ENCODE measurements at regions not wholly inside any gene's neighbourhood (a gene's known extent, or its start where the extent isn't known, plus 50 kb on each side); places are given as distances from the start of the nearest gene placed in this dataset.

DNA sequence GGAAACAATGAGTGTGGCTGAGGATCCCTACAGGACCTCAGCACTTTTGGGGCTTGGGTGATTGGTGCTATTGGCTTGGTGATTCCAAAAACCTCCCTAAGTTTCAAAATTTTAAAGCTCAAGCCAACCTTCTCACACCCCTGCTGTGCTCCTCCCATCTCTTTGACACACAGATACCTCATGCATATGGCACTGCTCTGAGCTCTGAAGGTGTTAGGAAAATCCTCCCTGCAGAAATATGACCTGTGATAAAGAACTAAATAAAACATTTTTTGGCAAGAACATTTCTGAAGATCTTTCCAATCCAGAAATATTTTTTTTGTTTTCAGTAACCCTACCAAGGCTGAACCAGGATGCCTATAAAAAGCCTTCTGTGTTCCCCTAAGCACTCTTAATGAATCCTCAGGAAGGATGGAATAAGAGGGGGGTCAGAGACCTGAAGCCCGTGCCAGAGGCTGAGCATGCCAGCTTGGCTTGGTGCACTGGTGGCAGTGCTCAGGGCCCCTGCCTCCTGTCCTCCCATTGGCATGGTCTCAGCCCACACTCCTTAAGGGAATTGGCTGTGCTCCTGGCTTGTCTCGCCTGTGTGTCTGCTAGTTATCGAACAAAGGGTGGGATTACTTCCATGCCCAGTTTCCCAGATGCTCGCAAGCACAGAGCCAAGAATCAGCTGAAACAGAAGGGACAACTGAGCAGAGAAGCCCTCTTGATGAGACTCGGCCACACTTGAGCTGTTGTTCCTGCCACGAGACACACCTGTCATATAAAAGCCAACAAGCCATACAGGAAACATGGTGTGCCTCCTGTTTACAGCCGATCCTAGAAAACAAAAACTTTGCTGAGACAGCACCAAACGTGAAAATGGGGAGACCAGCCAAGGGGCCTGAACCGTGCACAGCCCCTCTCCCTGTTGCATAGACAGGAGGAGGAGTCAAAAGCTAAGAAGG, 132.7 kb upstream of the EEA1 start:
- Histone ChIP-seq H4K20me1 (ENCODE audit: insufficient read depth, low read length) (no peaks in the 10 kb centered on the region), H3K27ac (ENCODE audit: insufficient read depth, low read length) (no peak overlapping the region), H2AFZ (replicated peaks; ENCODE audit: low read length, poor library complexity) (peak overlapping the region; percentile 43), H3K27me3 (ENCODE audit: control insufficient read depth, insufficient read depth, low read length) (peaks cover 9% of the 10 kb centered on the region), H2BK120ac (ENCODE audit: low read depth, low read length) (no peak overlapping the region), H3K36me3 (ENCODE audit: control insufficient read depth, insufficient read depth, low read length) (no peaks in the 10 kb centered on the region), H4K8ac (ENCODE audit: low read depth in 2 of 2, low read length in 2 of 2) (no peak overlapping the region), H4K5ac (ENCODE audit: low read depth, low read length) (no peak overlapping the region), H3K4ac (ENCODE audit: low read depth, low read length) (no peak overlapping the region), H2BK5ac (ENCODE audit: low read depth, low read length, poor library complexity, severe bottlenecking) (no peak overlapping the region), H3K18ac (ENCODE audit: low read depth, low read length) (no peak overlapping the region), H3K79me1 (ENCODE audit: low read depth in 1 of 2, low read length in 2 of 2) (no peaks in the 10 kb centered on the region), H3K23ac (ENCODE audit: low read depth, low read length) (no peak overlapping the region), H3K56ac (ENCODE audit: extremely low read depth, insufficient read depth, low read length) (no peak overlapping the region), H3K4me3 (ENCODE audit: insufficient read depth, low read depth, low read length) (no peak overlapping the region), H3K9ac (ENCODE audit: low read depth, low read length) (no peak overlapping the region), H3K4me1 (ENCODE audit: control insufficient read depth, insufficient read depth, low read length) (no peaks in the 10 kb centered on the region), H3K9me3 (ENCODE audit: control insufficient read depth, insufficient read depth, low read length) (no peaks in the 10 kb centered on the region), H4K91ac (ENCODE audit: insufficient read depth, low read depth, low read length) (no peak overlapping the region), H2AK9ac (replicated peaks; ENCODE audit: low read depth, low read length, poor library complexity) (peak overlapping the region; percentile 25), H3K9me1 (ENCODE audit: insufficient read depth, low read length) (no peaks in the 10 kb centered on the region), H2AK5ac (ENCODE audit: low read depth, low read length) (peak overlapping the region; percentile 20; the same call in 1 of the 2 replicates), H2BK20ac (ENCODE audit: low read depth, low read length) (no peak overlapping the region), H3K14ac (replicated peaks; ENCODE audit: low read depth, low read length) (0 out of 2 replicates have a peak overlapping the region, but pooled peaks have one; percentile 12), H3K4me2 (ENCODE audit: low read depth, low read length) (no peak overlapping the region), H2BK15ac (ENCODE audit: low read depth, low read length) (no peak overlapping the region)
- intact Hi-C loops (cut with micrococcal nuclease), result no loop called here
- CTCF ChIA-PET, result no interaction called here
- in situ Hi-C loops (cut with MboI; ENCODE audit: low sequenced_read_pairs), result no loop called here
- WGBS, 2 experiments (ENCODE audit: extremely low coverage in 2 of 2, insufficient read length in 1 of 2), result 40% methylated on average over 2 of the region's 9 CpGs; no CpG with 5 or more reads in 1 of the 2 experiments
- no peak for ATAC-seq (ENCODE audit: low read depth)
- POLR2A ChIA-PET (ENCODE audit: unreplicated experiment), result no interaction called here
- DNase-seq, result no peak
- no TSS peak for BruUV-seq (replicated peaks)
- dilution Hi-C loops (cut with HindIII; ENCODE audit: low sequenced_read_pairs, unreplicated experiment), result no loop called here
- TF ChIP-seq, protein P1, sequence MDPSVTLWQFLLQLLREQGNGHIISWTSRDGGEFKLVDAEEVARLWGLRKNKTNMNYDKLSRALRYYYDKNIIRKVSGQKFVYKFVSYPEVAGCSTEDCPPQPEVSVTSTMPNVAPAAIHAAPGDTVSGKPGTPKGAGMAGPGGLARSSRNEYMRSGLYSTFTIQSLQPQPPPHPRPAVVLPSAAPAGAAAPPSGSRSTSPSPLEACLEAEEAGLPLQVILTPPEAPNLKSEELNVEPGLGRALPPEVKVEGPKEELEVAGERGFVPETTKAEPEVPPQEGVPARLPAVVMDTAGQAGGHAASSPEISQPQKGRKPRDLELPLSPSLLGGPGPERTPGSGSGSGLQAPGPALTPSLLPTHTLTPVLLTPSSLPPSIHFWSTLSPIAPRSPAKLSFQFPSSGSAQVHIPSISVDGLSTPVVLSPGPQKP (IDR thresholded peaks at IDR 0.05; ENCODE audit: borderline replicate concordance, low read depth, low read length), result no peak
- TF ChIP-seq MXI1 (IDR thresholded peaks at IDR 0.05; ENCODE audit: borderline replicate concordance, low read depth, low read length), result no peak
- TF ChIP-seq, protein P2, sequence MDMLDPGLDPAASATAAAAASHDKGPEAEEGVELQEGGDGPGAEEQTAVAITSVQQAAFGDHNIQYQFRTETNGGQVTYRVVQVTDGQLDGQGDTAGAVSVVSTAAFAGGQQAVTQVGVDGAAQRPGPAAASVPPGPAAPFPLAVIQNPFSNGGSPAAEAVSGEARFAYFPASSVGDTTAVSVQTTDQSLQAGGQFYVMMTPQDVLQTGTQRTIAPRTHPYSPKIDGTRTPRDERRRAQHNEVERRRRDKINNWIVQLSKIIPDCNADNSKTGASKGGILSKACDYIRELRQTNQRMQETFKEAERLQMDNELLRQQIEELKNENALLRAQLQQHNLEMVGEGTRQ (IDR thresholded peaks at IDR 0.05; ENCODE audit: low read depth, low read length), result no peak
- no peak for TF ChIP-seq RAD21 (IDR thresholded peaks at IDR 0.05; ENCODE audit: low read length)
- no peak for TF ChIP-seq CEBPB (IDR thresholded peaks at IDR 0.05; ENCODE audit: low read depth, low read length)

All from IMR-90 (cell line).